ENCODE measurements at regions not wholly inside any gene's neighbourhood (a gene's known extent, or its start where the extent isn't known, plus 50 kb on each side); places are given as distances from the start of the nearest gene placed in this dataset.

DNA sequence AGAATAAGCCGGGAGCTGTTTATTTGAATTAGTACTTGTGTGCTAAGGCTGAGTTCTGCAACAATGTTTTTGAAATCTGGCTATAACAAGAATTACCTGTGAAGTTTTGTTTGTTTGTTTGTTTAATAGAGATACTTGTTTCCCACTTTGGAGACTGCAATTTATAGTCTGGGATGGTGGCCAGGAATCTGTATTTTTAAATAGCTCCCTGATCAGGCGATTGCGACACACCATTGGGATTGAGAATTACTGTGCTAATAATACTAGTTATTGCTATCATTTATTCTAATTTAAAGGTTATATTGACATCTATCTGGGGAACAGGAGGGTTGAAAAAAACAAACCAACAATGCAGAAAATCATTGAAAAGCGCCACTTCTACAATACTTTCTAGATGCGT lies 951.6 kb upstream of the TENM3 start:
- TF ChIP-seq, protein P1, sequence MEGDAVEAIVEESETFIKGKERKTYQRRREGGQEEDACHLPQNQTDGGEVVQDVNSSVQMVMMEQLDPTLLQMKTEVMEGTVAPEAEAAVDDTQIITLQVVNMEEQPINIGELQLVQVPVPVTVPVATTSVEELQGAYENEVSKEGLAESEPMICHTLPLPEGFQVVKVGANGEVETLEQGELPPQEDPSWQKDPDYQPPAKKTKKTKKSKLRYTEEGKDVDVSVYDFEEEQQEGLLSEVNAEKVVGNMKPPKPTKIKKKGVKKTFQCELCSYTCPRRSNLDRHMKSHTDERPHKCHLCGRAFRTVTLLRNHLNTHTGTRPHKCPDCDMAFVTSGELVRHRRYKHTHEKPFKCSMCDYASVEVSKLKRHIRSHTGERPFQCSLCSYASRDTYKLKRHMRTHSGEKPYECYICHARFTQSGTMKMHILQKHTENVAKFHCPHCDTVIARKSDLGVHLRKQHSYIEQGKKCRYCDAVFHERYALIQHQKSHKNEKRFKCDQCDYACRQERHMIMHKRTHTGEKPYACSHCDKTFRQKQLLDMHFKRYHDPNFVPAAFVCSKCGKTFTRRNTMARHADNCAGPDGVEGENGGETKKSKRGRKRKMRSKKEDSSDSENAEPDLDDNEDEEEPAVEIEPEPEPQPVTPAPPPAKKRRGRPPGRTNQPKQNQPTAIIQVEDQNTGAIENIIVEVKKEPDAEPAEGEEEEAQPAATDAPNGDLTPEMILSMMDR (IDR thresholded peaks at IDR 0.05), result no peak
- Histone ChIP-seq H3K36me3 (no peaks in the 10 kb centered on the region), H3K27me3 (no peaks in the 10 kb centered on the region), H3K27ac (no peak overlapping the region), H3K4me1 (ENCODE audit: control insufficient read depth in 1 of 2, insufficient read depth in 1 of 2, low read depth in 1 of 2, low read length in 1 of 2) (no peaks in the 10 kb centered on the region), H3K4me3 (ENCODE audit: low read depth in 1 of 2, low read length in 1 of 2) (no peak overlapping the region), H3K9me3 (no peaks in the 10 kb centered on the region)

- TF ChIP-seq, protein P1 (IDR thresholded peaks at IDR 0.05), result no peak
- H3K9me3 ChIP-seq, result no peaks in the 10 kb centered on the region
- no peaks in the 10 kb centered on the region for H3K27me3 ChIP-seq
- H3K4me1 ChIP-seq (ENCODE audit: control insufficient read depth in 1 of 2, insufficient read depth in 1 of 2, low read depth in 1 of 2, low read length in 1 of 2), result no peaks in the 10 kb centered on the region
- H3K36me3 ChIP-seq, result no peaks in the 10 kb centered on the region
- H3K4me3 ChIP-seq (ENCODE audit: low read depth in 1 of 2, low read length in 1 of 2), result no peak overlapping the region
- no peak overlapping the region for H3K27ac ChIP-seq
These were observed 950.2 kb upstream of the TENM3 start for GRCh38 chr4:181293014-181293413.

DNA sequence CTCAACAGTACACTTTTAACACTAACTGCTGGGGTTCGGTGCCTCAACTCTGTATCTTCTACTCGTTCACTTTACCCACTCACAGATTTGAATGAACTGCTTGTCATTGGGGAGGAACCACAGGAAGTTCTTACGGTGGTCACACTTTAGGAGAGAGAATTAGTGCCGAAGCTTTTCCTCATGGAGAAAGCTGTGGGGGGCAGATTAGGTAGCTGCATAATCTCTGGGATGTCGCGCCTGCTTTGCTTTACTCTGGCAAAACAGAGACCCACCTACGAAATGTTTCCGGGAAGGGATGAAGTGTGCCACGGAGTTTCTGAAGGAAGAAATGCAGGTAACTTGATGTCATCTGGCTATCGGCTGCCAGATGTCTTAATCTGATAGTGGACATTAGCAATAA lies 949.7 kb upstream of the TENM3 start:
- Histone ChIP-seq H3K4me3 (ENCODE audit: low read depth in 1 of 2, low read length in 1 of 2) (no peak overlapping the region), H3K4me1 (ENCODE audit: control insufficient read depth in 1 of 2, insufficient read depth in 1 of 2, low read depth in 1 of 2, low read length in 1 of 2) (no peaks in the 10 kb centered on the region), H3K9me3 (no peaks in the 10 kb centered on the region), H3K27ac (no peak overlapping the region), H3K36me3 (no peaks in the 10 kb centered on the region), H3K27me3 (no peaks in the 10 kb centered on the region)
- TF ChIP-seq, protein P1 (IDR thresholded peaks at IDR 0.05), result no peak

- Histone ChIP-seq H3K9me3 (no peaks in the 10 kb centered on the region), H3K4me1 (ENCODE audit: control insufficient read depth in 1 of 2, insufficient read depth in 1 of 2, low read depth in 1 of 2, low read length in 1 of 2) (no peaks in the 10 kb centered on the region), H3K27ac (no peak overlapping the region), H3K36me3 (no peaks in the 10 kb centered on the region), H3K27me3 (no peaks in the 10 kb centered on the region), H3K4me3 (ENCODE audit: low read depth in 1 of 2, low read length in 1 of 2) (no peak overlapping the region)
- TF ChIP-seq, protein P1 (IDR thresholded peaks at IDR 0.05), result no peak
These were observed 948.8 kb upstream of the TENM3 start for GRCh38 chr4:181294421-181294820.

- H3K4me3 ChIP-seq (ENCODE audit: low read depth in 1 of 2, low read length in 1 of 2), result no peak overlapping the region
- no peaks in the 10 kb centered on the region for H3K36me3 ChIP-seq
- TF ChIP-seq, protein P1 (IDR thresholded peaks at IDR 0.05), result no peak
- H3K27ac ChIP-seq, result no peak overlapping the region
- no peaks in the 10 kb centered on the region for H3K27me3 ChIP-seq
- no peaks in the 10 kb centered on the region for H3K9me3 ChIP-seq
- H3K4me1 ChIP-seq (ENCODE audit: control insufficient read depth in 1 of 2, insufficient read depth in 1 of 2, low read depth in 1 of 2, low read length in 1 of 2), result no peaks in the 10 kb centered on the region
These were observed 941.2 kb upstream of the TENM3 start for GRCh38 chr4:181301735-181302710.
